ENCODE measurements at regions not wholly inside any gene's neighbourhood (a gene's known extent, or its start where the extent isn't known, plus 50 kb on each side); places are given as distances from the start of the nearest gene placed in this dataset.
"Not testable (repeated sequence)": the region's sequence is repeated elsewhere in the genome, so short reads cannot be mapped to it uniquely, and the experiment has no call there.

DNA sequence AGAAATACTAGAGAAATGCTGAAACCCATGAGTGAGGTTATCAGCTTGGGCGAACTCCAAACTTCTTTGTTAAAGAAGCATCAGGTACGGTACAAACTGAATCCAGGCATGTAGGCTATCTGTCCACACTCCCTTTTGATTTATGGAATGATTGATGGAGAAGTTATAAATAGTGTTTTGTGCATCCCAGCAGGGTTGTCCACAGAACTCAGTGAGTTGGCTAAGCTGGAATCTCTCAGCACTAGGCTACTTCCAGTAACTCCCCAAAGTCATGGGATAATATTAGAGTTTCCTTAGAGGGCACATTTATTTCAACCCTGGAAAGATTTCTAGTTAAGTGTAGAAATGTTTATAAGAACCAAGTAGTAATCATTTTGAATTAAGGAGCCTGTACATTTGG is 186.2 kb upstream of the CRBN start:
- H3K27me3 Mint-ChIP-seq (ENCODE audit: low read depth) = no peaks in the 10 kb centered on the region
- H3K4me3 Mint-ChIP-seq = no peak overlapping the region
- no peak overlapping the region for H3K27ac Mint-ChIP-seq (ENCODE audit: unreplicated experiment)
- no peaks in the 10 kb centered on the region for H3K4me1 Mint-ChIP-seq
- H3K36me3 Mint-ChIP-seq (ENCODE audit: low read depth) = no peaks in the 10 kb centered on the region
- TF ChIP-seq, protein P1, sequence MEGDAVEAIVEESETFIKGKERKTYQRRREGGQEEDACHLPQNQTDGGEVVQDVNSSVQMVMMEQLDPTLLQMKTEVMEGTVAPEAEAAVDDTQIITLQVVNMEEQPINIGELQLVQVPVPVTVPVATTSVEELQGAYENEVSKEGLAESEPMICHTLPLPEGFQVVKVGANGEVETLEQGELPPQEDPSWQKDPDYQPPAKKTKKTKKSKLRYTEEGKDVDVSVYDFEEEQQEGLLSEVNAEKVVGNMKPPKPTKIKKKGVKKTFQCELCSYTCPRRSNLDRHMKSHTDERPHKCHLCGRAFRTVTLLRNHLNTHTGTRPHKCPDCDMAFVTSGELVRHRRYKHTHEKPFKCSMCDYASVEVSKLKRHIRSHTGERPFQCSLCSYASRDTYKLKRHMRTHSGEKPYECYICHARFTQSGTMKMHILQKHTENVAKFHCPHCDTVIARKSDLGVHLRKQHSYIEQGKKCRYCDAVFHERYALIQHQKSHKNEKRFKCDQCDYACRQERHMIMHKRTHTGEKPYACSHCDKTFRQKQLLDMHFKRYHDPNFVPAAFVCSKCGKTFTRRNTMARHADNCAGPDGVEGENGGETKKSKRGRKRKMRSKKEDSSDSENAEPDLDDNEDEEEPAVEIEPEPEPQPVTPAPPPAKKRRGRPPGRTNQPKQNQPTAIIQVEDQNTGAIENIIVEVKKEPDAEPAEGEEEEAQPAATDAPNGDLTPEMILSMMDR (conservative IDR thresholded peaks at IDR 0.05) = no peak
- DNase-seq (ENCODE audit: low read depth, low spot score) = no peak
- no peaks in the 10 kb centered on the region for H3K9me3 Mint-ChIP-seq

DNA sequence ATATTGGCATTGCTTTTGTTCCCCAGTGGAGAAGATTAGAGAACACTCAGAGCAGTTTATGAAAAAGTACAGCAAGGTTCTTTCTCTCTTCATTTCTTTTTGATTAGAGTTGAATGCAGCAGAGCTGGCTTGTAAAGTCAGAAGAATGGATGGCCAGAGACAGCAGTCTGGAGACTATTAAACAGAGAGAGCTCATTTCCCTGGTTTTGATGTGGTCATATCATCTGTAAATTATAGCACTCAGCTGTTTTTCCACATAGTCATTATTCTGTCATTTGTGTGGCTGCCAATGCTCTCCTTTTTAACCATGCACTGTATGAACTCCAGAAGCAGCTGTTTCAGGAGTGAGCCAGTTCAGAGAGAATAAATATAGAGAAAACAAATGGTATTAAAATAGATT is 177.4 kb upstream of the CRBN start:
- peaks cover 19% of the 10 kb centered on the region for H3K4me1 Mint-ChIP-seq
- no peaks in the 10 kb centered on the region for H3K27me3 Mint-ChIP-seq (ENCODE audit: low read depth)
- TF ChIP-seq, protein P1 (conservative IDR thresholded peaks at IDR 0.05) = no peak
- H3K36me3 Mint-ChIP-seq (ENCODE audit: low read depth) = no peaks in the 10 kb centered on the region
- H3K27ac Mint-ChIP-seq (ENCODE audit: unreplicated experiment) = peak overlapping the region; percentile 86
- H3K4me3 Mint-ChIP-seq = no peak overlapping the region
- H3K9me3 Mint-ChIP-seq = peaks cover 3% of the 10 kb centered on the region
- no peak for DNase-seq (ENCODE audit: low read depth, low spot score)

DNA sequence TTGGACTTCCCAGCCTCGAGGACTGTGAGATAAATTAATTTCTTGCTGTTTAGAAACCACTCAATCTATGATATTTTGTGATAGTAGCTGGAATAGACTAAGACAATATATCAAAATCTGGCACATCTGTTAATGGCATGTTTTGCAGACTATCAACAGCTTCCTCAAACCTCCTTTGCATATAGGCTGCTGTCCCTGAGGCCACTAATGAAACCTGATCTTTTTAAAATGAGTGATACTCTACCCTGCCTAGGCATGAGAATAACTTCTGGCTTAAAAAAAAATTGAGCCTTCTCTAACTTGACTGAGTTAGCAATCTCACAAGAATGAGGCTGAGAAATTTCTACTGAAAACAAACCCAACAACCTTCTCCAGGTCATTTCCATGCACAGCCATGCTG is 176.0 kb upstream of the CRBN start:
- H3K4me1 Mint-ChIP-seq = peaks cover 19% of the 10 kb centered on the region
- H3K9me3 Mint-ChIP-seq = peaks cover 7% of the 10 kb centered on the region
- TF ChIP-seq, protein P1 (conservative IDR thresholded peaks at IDR 0.05) = no peak
- peak overlapping the region; percentile 21 for H3K27ac Mint-ChIP-seq (ENCODE audit: unreplicated experiment)
- H3K4me3 Mint-ChIP-seq = no peak overlapping the region
- H3K27me3 Mint-ChIP-seq (ENCODE audit: low read depth) = no peaks in the 10 kb centered on the region
- DNase-seq (ENCODE audit: low read depth, low spot score) = no peak
- H3K36me3 Mint-ChIP-seq (ENCODE audit: low read depth) = no peaks in the 10 kb centered on the region

DNA sequence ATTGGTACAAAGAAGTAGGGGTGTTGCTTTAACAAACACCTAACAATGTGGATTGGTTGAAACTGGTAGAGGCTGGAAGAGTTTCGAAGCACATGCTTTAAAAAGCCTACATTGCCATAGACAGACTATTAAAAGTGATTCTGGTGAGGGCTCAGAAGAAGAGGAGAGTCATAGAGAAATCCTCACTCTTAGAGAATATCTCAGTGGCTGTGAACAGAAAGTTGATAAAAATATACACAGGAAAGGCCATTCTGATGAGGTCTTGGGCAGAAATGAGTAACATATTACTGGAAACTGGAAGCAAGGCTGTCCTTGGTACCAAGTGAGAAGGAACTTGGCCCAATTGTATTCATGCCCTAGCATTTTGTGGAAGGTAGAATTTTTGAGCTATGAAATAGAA is 173.7 kb upstream of the CRBN start:
- no peak for DNase-seq (ENCODE audit: low read depth, low spot score)
- H3K36me3 Mint-ChIP-seq (ENCODE audit: low read depth) = no peaks in the 10 kb centered on the region
- H3K4me3 Mint-ChIP-seq = no peak overlapping the region
- peaks cover 8% of the 10 kb centered on the region for H3K9me3 Mint-ChIP-seq
- TF ChIP-seq, protein P1 (conservative IDR thresholded peaks at IDR 0.05) = no peak
- H3K4me1 Mint-ChIP-seq = peaks cover 19% of the 10 kb centered on the region
- no peaks in the 10 kb centered on the region for H3K27me3 Mint-ChIP-seq (ENCODE audit: low read depth)
- no peak overlapping the region for H3K27ac Mint-ChIP-seq (ENCODE audit: unreplicated experiment)

DNA sequence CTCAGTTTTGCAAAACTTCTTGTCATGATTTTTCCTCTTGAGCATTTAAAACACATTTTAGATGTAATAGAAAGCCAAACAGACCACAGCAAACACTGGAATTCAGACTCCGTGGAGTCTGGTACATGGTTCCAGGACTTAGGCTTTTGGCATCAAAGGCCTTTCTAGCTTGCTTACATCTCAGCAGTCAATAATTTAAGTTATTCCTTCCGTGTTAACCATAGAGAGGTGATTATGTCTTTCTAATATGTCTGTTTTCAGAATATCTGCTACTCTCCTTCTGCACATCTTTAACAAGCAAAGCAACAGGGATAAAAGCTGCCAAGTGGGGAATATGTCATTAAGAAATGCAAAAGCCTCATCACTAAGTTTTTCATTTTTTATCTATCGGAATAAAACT is 171.7 kb upstream of the CRBN start:
- Mint-ChIP-seq H3K9me3 (peaks cover 8% of the 10 kb centered on the region), H3K4me1 (peaks cover 10% of the 10 kb centered on the region), H3K4me3 (no peak overlapping the region), H3K27me3 (ENCODE audit: low read depth) (no peaks in the 10 kb centered on the region), H3K27ac (ENCODE audit: unreplicated experiment) (no peak overlapping the region), H3K36me3 (ENCODE audit: low read depth) (no peaks in the 10 kb centered on the region)
- no peak for DNase-seq (ENCODE audit: low read depth, low spot score)
- TF ChIP-seq, protein P1 (conservative IDR thresholded peaks at IDR 0.05) = no peak

DNA sequence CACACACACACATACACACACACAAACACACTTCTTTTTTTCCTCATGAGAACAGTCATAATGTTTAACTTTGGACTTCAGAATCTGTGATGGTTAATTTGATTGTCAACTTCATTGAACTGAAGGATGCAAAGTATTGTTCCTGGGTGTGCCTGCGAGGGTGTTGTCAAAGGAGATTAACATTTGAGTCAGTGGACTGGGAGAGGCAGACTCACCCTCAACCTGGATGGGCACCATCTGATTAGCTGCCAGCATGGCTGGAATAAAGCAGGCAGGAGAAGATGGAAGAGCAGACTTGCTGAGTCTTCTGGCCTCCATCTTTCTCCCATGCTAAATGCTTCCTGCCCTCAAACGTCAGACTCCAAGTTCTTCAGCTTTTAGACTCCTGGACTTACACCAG is 167.6 kb upstream of the CRBN start:
- not testable (repeated sequence) for H3K27ac Mint-ChIP-seq (ENCODE audit: unreplicated experiment); DNase-seq (ENCODE audit: low read depth, low spot score); H3K4me1 Mint-ChIP-seq; H3K27me3 Mint-ChIP-seq (ENCODE audit: low read depth); H3K4me3 Mint-ChIP-seq; H3K36me3 Mint-ChIP-seq (ENCODE audit: low read depth)
- peaks cover 12% of the 10 kb centered on the region for H3K9me3 Mint-ChIP-seq
